Endothelial cell of umbilical vein (primary cell): ENCODE measurements at regions not wholly inside any gene's neighbourhood (a gene's known extent, or its start where the extent isn't known, plus 50 kb on each side); places are given as distances from the start of the nearest gene placed in this dataset.

Experiments used
- BruUV-seq: library from RNA; stranded (reverse); fragments of 400-500 nt; replicated peaks from 2 replicates; lab custom pipeline; 2021; lab: Mats Ljungman, UMichigan
- CTCF ChIA-PET: fragments of 300-600, 350-600 bp; sonication (Branson Sonifier 250); formaldehyde crosslinking; loops from one replicate; lab custom pipeline; 2021; ENCODE audit warnings: antibody characterized with exemption, inconsistent platforms; lab: Charles Lee
- POLR2A ChIA-PET: fragments of 300-600, 350-600 bp; sonication (Branson Sonifier 250); formaldehyde crosslinking; loops from one replicate; lab custom pipeline; 2021; ENCODE audit warnings: antibody characterized with exemption, inconsistent platforms; lab: Charles Lee
- DNase-seq: peaks from one replicate; pipeline ENCODE4 v3.0.0-alpha.2; 2011; ENCODE audit warnings: low read depth, low spot score
- FAIRE-seq: peaks from 2 replicates; lab custom pipeline; 2011; peaks lifted over from hg19 to GRCh38; lab: Jason Lieb, UNC
- H2AFZ ChIP-seq: 2 replicates; pipeline ENCODE4 v1.6.0; 2012; ENCODE audit warnings: low read depth, low read length, control low read depth, inconsistent platforms
- H3K27ac ChIP-seq: 2 replicates; pipeline ENCODE4 v1.5.1; 2011; ENCODE audit warnings: low read depth, mild to moderate bottlenecking, control low read depth, low read length, moderate library complexity; ENCODE audit not compliant: insufficient read depth
- H3K27me3 ChIP-seq, 2 experiments: 2 replicates each; pipeline versions ENCODE4 v1.6.0 to v1.6.1; 2011; ENCODE audit warnings: low read length in 2 of 2, mixed read lengths in 1 of 2; ENCODE audit not compliant: control insufficient read depth in 2 of 2, insufficient read depth in 2 of 2
- H3K36me3 ChIP-seq, 2 experiments: 2 replicates in 1 of 2; 3 replicates in 1 of 2; pipeline ENCODE4 v1.5.1; 2011; ENCODE audit warnings: low read length in 2 of 2, mild to moderate bottlenecking in 1 of 2, moderate library complexity in 1 of 2; ENCODE audit not compliant: control insufficient read depth in 2 of 2, insufficient read depth in 2 of 2; ENCODE audit errors: extremely low read depth in 1 of 2
- H3K4me1 ChIP-seq: 3 replicates; pipeline ENCODE4 v1.5.1; 2011; ENCODE audit warnings: mild to moderate bottlenecking, low read length; ENCODE audit not compliant: control insufficient read depth, insufficient read depth; ENCODE audit errors: extremely low read depth
- H3K4me2 ChIP-seq: 2 replicates; pipeline ENCODE4 v1.6.1; 2011; ENCODE audit warnings: low read length, control low read depth, mixed read lengths; ENCODE audit not compliant: insufficient read depth
- H3K4me3 ChIP-seq, 3 experiments: fragments of 200-600 bp in 1 of 3; sonication (generic), shearing (Covaris generic) in 1 of 3; replicated peaks in 1 of 3; 2 replicates each; pipeline ENCODE4 v1.5.1; 2011 to 2016; ENCODE audit warnings: control low read depth in 3 of 3, low read length in 3 of 3, mild to moderate bottlenecking in 2 of 3, inconsistent platforms in 1 of 3, low read depth in 1 of 3, moderate library complexity in 1 of 3; ENCODE audit not compliant: insufficient read depth in 1 of 3
- H3K79me2 ChIP-seq: 2 replicates; pipeline ENCODE4 v1.6.0; 2012; ENCODE audit warnings: low read length, inconsistent platforms; ENCODE audit not compliant: control insufficient read depth, insufficient read depth
- H3K9ac ChIP-seq: replicated peaks from 2 replicates; pipeline ENCODE3; 2011; ENCODE audit warnings: low read length, control low read depth; ENCODE audit not compliant: insufficient read depth; ENCODE audit errors: extremely low read depth
- H3K9me1 ChIP-seq: replicated peaks from 3 replicates; pipeline ENCODE4 v1.6.0; 2011; ENCODE audit warnings: mild to moderate bottlenecking, low read length; ENCODE audit not compliant: control insufficient read depth, insufficient read depth; ENCODE audit errors: extremely low read depth
- H3K9me3 ChIP-seq: replicated peaks from 2 replicates; pipeline ENCODE4 v1.5.1; 2012; ENCODE audit warnings: low read length, inconsistent platforms; ENCODE audit not compliant: control insufficient read depth, insufficient read depth
- H4K20me1 ChIP-seq: replicated peaks from 2 replicates; pipeline ENCODE3; 2011; ENCODE audit warnings: mild to moderate bottlenecking, low read length; ENCODE audit not compliant: control insufficient read depth, insufficient read depth; ENCODE audit errors: extremely low read depth
- EZH2 ChIP-seq: IDR thresholded peaks from 2 replicates; pipeline ENCODE4 v1.6.1; 2012; ENCODE audit warnings: borderline replicate concordance, low read depth, mild to moderate bottlenecking, moderate library complexity, low read length, inconsistent platforms; ENCODE audit not compliant: severe bottlenecking
- FOS ChIP-seq: IDR thresholded peaks from 2 replicates; pipeline ENCODE4 v1.6.1; 2011; ENCODE audit warnings: mild to moderate bottlenecking, low read length, moderate library complexity, borderline replicate concordance; ENCODE audit not compliant: insufficient read depth
- GATA2 ChIP-seq: IDR thresholded peaks from 2 replicates; pipeline ENCODE4 v1.7.0; 2011; ENCODE audit warnings: low read depth, mild to moderate bottlenecking, moderate library complexity, mixed read lengths, low read length; ENCODE audit not compliant: insufficient read length, insufficient read depth
- JUN ChIP-seq: IDR thresholded peaks from 2 replicates; pipeline ENCODE4 v1.6.1; 2011; ENCODE audit warnings: borderline replicate concordance, low read depth; ENCODE audit not compliant: insufficient read length, insufficient read depth
- MYC ChIP-seq: IDR thresholded peaks from one replicate; pipeline ENCODE4 v1.6.1; 2011; ENCODE audit warnings: mild to moderate bottlenecking, low read depth, low read length
- POLR2A ChIP-seq: IDR thresholded peaks from 2 replicates; pipeline ENCODE4 v1.6.1; 2012; ENCODE audit warnings: low read depth, mild to moderate bottlenecking, control low read depth, low read length
- POLR2AphosphoS5 ChIP-seq: IDR thresholded peaks from 2 replicates; pipeline ENCODE4 v1.6.1; 2012; ENCODE audit warnings: low read depth, mild to moderate bottlenecking, control low read depth, low read length, moderate library complexity; ENCODE audit not compliant: insufficient read depth
- dilution Hi-C: fragments of 300-500 bp; cut with MboI; formaldehyde crosslinking; loops from one replicate; pipeline ENCODE4 v1.15.0; 2019; ENCODE audit warnings: low sequenced_read_pairs; ENCODE audit not compliant: extremely low pct_ligation_motif_present
- intact Hi-C: fragments of 100-400 bp; cut with micrococcal nuclease; formaldehyde crosslinking; loops from one replicate; pipeline ENCODE4 v1.10.0; 2022
- TF ChIP-seq, protein P1 (sequence below), 2 donors: IDR thresholded peaks; 1 replicate in 1 of 2; 2 replicates in 1 of 2; pipeline ENCODE4 v1.5.1; 2011; ENCODE audit warnings: low read length in 2 of 2, mild to moderate bottlenecking in 2 of 2, moderate library complexity in 2 of 2, control low read depth in 1 of 2, inconsistent platforms in 1 of 2, low read depth in 1 of 2; ENCODE audit not compliant: insufficient read depth in 1 of 2; ENCODE audit errors: extremely low read depth in 1 of 2

- Histone ChIP-seq H3K36me3 (no peaks in the 10 kb centered on the region), H4K20me1 (no peaks in the 10 kb centered on the region), H2AFZ (no peak overlapping the region), H3K27me3 (no peaks in the 10 kb centered on the region), H3K4me1 (no peaks in the 10 kb centered on the region), H3K9me3 (peaks cover 6% of the 10 kb centered on the region), H3K9me1 (no peaks in the 10 kb centered on the region), H3K4me3 (no peak overlapping the region), H3K27ac (no peak overlapping the region), H3K4me2 (no peak overlapping the region), H3K79me2 (no peaks in the 10 kb centered on the region), H3K9ac (no peak overlapping the region)
- intact Hi-C loops (no loop called here), dilution Hi-C loops (no loop called here)
- CTCF ChIA-PET = no interaction called here
- DNase-seq = no peak
- TF ChIP-seq, protein P1, sequence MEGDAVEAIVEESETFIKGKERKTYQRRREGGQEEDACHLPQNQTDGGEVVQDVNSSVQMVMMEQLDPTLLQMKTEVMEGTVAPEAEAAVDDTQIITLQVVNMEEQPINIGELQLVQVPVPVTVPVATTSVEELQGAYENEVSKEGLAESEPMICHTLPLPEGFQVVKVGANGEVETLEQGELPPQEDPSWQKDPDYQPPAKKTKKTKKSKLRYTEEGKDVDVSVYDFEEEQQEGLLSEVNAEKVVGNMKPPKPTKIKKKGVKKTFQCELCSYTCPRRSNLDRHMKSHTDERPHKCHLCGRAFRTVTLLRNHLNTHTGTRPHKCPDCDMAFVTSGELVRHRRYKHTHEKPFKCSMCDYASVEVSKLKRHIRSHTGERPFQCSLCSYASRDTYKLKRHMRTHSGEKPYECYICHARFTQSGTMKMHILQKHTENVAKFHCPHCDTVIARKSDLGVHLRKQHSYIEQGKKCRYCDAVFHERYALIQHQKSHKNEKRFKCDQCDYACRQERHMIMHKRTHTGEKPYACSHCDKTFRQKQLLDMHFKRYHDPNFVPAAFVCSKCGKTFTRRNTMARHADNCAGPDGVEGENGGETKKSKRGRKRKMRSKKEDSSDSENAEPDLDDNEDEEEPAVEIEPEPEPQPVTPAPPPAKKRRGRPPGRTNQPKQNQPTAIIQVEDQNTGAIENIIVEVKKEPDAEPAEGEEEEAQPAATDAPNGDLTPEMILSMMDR (IDR thresholded peaks at IDR 0.05; ENCODE audit: extremely low read depth in 1 of 2, insufficient read depth in 1 of 2, low read depth in 1 of 2, low read length in 2 of 2) = no peak
- TF ChIP-seq POLR2AphosphoS5 (no peak), FOS (no peak), JUN (no peak), POLR2A (no peak), MYC (no peak), GATA2 (no peak)
- POLR2A ChIA-PET = no interaction called here
- BruUV-seq = no TSS peak
- FAIRE-seq = no peak
These were observed 408.3 kb downstream of the ZNF536 start for GRCh38 chr19:30780456-30780855.

- H3K27me3 ChIP-seq = no peaks in the 10 kb centered on the region
- H3K9me3 ChIP-seq = peaks cover 6% of the 10 kb centered on the region
- H3K79me2 ChIP-seq = no peaks in the 10 kb centered on the region
- no peaks in the 10 kb centered on the region for H3K36me3 ChIP-seq
- no peak overlapping the region for H3K9ac ChIP-seq
- no peak for TF ChIP-seq EZH2
- TF ChIP-seq, protein P1 (IDR thresholded peaks at IDR 0.05; ENCODE audit: extremely low read depth in 1 of 2, insufficient read depth in 1 of 2, low read depth in 1 of 2, low read length in 2 of 2) = no peak
- H3K4me1 ChIP-seq = no peaks in the 10 kb centered on the region
- ChIA-PET CTCF (no interaction called here), POLR2A (no interaction called here)
- dilution Hi-C loops = no loop called here
- no peaks in the 10 kb centered on the region for H3K9me1 ChIP-seq
- no peaks in the 10 kb centered on the region for H4K20me1 ChIP-seq
- no peak overlapping the region for H3K4me2 ChIP-seq
- H3K27ac ChIP-seq = no peak overlapping the region
- FAIRE-seq (no peak), DNase-seq (no peak)
- no TSS peak for BruUV-seq
- intact Hi-C loops = no loop called here
- no peak overlapping the region for H3K4me3 ChIP-seq
- H2AFZ ChIP-seq = no peak overlapping the region
These were observed 407.8 kb downstream of the ZNF536 start for GRCh38 chr19:30780032-30780431.
